Colonic mucosa (tissue), 4 donors: ENCODE measurements at regions not wholly inside any gene's neighbourhood (a gene's known extent, or its start where the extent isn't known, plus 50 kb on each side); places are given as distances from the start of the nearest gene placed in this dataset.

ENCODE experiments used
- DNase-seq: peaks from one replicate; pipeline ENCODE4 v3.0.0-alpha.2; 2020
- H3K27ac ChIP-seq: fragments of 200-600 bp; one replicate; pipeline ENCODE4 v1.8.0; 2021
- H3K27me3 ChIP-seq: fragments of 200-600 bp; one replicate; pipeline ENCODE4 v1.8.0; 2021
- H3K36me3 ChIP-seq: fragments of 200-600 bp; one replicate; pipeline ENCODE4 v1.8.0; 2021
- H3K4me1 ChIP-seq: fragments of 200-600 bp; one replicate; pipeline ENCODE4 v1.8.0; 2021; ENCODE audit warnings: mild to moderate bottlenecking
- H3K4me3 ChIP-seq: fragments of 200-600 bp; one replicate; pipeline ENCODE4 v1.8.0; 2021
- H3K9ac ChIP-seq, 2 donors: one replicate each; pipeline ENCODE4 v1.7.0; 2013; ENCODE audit warnings: control low read depth in 2 of 2, low read depth in 2 of 2, low read length in 2 of 2
- H3K9me3 ChIP-seq: fragments of 200-600 bp; one replicate; pipeline ENCODE4 v1.8.0; 2021
- CTCF ChIP-seq: fragments of 200-600 bp; IDR thresholded peaks from one replicate; pipeline ENCODE4 v1.8.0; 2022; ENCODE audit warnings: antibody characterized with exemption, mild to moderate bottlenecking
- intact Hi-C: fragments of 100-400 bp; cut with DNase I; formaldehyde crosslinking; loops from one replicate; pipeline ENCODE4 v1.14.1; 2022
- donor health status: healthy.
- donor health status: DM: no; HTN: no; CAD: no.
- donor health status: DM: no; HTN: no; CAD: no.

DNA sequence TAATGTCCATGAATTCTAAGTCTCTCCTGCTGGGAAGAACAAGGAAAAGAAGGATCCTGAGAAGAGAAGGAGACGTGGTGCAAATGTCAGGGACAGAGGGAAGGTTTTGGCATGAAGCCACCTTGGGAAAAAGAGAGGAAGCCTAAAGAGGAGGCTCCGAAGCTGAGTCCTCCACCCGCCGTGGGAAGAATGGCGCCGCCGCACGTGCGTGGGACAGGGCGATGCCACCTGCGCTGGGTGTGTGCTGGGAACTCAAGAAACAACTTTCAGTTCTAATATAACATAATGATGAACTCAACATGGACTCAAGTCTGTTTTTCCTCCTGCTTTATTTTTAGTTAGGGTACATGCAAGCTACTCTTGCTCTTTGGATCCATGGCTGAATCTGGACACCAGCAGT is 362.3 kb upstream of the RUNX1 start:
- intact Hi-C loops, result no loop called here
- no peak for DNase-seq
- Histone ChIP-seq H3K36me3 (no peaks in the 10 kb centered on the region), H3K9ac (no peak overlapping the region), H3K27me3 (no peaks in the 10 kb centered on the region), H3K27ac (no peak overlapping the region), H3K4me1 (no peaks in the 10 kb centered on the region), H3K9me3 (no peaks in the 10 kb centered on the region), H3K4me3 (no peak overlapping the region)
- TF ChIP-seq CTCF, result no peak

GRCh38 chr21:35410656-35411055 is 361.6 kb upstream of the RUNX1 start:
- intact Hi-C loops, result no loop called here
- H3K27me3 ChIP-seq, result no peaks in the 10 kb centered on the region
- no peak overlapping the region for H3K9ac ChIP-seq
- H3K27ac ChIP-seq, result no peak overlapping the region
- no peak overlapping the region for H3K4me3 ChIP-seq
- no peaks in the 10 kb centered on the region for H3K9me3 ChIP-seq
- TF ChIP-seq CTCF, result no peak
- H3K4me1 ChIP-seq, result no peaks in the 10 kb centered on the region
- no peaks in the 10 kb centered on the region for H3K36me3 ChIP-seq
- DNase-seq, result no peak

- Histone ChIP-seq H3K27me3 (no peaks in the 10 kb centered on the region), H3K27ac (no peak overlapping the region), H3K4me3 (no peak overlapping the region), H3K9me3 (no peaks in the 10 kb centered on the region), H3K9ac (no peak overlapping the region), H3K36me3 (no peaks in the 10 kb centered on the region), H3K4me1 (no peaks in the 10 kb centered on the region)
- no peak for TF ChIP-seq CTCF
- DNase-seq, result no peak
- intact Hi-C loops, result no loop called here
Measured at GRCh38 chr21:35410123-35410522, 361.0 kb upstream of the RUNX1 start.

- Histone ChIP-seq H3K9me3 (no peaks in the 10 kb centered on the region), H3K4me3 (no peak overlapping the region), H3K4me1 (no peaks in the 10 kb centered on the region), H3K9ac (no peak overlapping the region), H3K27me3 (no peaks in the 10 kb centered on the region), H3K36me3 (no peaks in the 10 kb centered on the region), H3K27ac (no peak overlapping the region)
- intact Hi-C loops, result no loop called here
- TF ChIP-seq CTCF, result no peak
- no peak for DNase-seq
Measured at GRCh38 chr21:35408401-35408800, 359.3 kb upstream of the RUNX1 start.

DNA sequence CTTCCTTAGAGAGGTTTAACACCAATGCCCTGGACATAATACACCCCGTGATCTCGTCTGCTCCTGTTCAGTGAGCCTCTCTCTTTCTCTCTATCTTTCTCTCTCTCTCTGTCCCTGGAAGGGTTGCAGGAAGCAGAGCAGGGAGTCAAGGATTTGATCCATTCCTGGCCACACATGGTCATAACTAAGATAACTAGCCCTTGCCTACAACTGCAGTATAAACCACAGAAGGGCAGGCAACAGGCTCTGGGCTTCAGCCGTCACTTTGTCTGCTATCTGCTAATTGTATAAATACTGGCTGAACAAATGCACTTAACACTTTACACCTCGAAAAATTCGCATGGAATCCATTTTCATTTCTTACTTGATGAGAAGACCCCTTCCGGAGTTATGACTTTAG is 357.5 kb upstream of the RUNX1 start:
- TF ChIP-seq CTCF, result no peak
- no peak for DNase-seq
- Histone ChIP-seq H3K9me3 (no peaks in the 10 kb centered on the region), H3K4me1 (no peaks in the 10 kb centered on the region), H3K9ac (no peak overlapping the region), H3K27me3 (no peaks in the 10 kb centered on the region), H3K4me3 (no peak overlapping the region), H3K27ac (no peak overlapping the region), H3K36me3 (no peaks in the 10 kb centered on the region)
- intact Hi-C loops, result no loop called here

DNA sequence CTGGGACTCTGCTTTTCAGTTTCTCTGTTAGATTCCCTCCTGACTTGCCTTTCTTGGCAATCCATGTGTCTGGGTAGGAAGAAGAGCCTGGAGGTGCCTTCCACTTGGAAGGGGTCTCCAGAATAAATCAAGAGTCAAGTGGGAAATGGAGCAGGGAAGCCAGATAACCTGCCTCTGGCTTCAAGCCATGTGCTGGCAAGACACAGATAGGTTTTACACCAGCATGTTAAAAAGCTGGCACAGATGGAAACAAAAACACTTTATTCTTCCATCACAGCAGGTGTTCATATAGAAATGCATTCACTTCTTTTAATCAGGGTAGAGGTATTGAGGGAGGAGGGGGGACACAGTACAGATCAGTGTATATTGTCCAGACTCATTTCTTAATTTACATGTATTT is 356.9 kb upstream of the RUNX1 start:
- Histone ChIP-seq H3K9me3 (no peaks in the 10 kb centered on the region), H3K9ac (no peak overlapping the region), H3K4me3 (no peak overlapping the region), H3K27me3 (no peaks in the 10 kb centered on the region), H3K27ac (no peak overlapping the region), H3K4me1 (no peaks in the 10 kb centered on the region), H3K36me3 (no peaks in the 10 kb centered on the region)
- TF ChIP-seq CTCF, result no peak
- intact Hi-C loops, result no loop called here
- DNase-seq, result no peak
